HG02610 (cell line): ENCODE measurements at regions not wholly inside any gene's neighbourhood (a gene's known extent, or its start where the extent isn't known, plus 50 kb on each side); places are given as distances from the start of the nearest gene placed in this dataset.

Experiments used
- ATAC-seq: cut with Tn5 transposase; IDR thresholded peaks from one replicate; pipeline ENCODE4 v1.9.1; 2021; ENCODE audit warnings: mild to moderate bottlenecking, moderate library complexity; ENCODE audit not compliant: unreplicated experiment

DNA sequence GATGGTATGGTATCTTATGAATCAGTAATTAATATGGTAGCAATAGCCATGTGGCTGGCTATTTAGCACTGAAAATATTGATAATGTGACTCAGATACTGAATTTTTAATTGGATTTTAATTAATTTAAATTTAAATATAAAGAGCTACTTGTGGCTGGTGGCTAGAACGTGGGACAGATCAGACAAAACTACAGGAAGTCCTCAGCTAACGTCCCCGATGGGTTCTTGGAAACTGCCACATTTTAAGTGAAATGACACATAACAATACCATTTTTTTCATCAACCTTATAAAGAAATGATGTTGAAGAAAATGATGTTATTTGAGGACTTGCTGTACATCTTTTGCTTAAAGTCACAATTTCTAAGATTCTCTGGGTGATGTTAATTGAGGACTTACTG lies 138.1 kb upstream of the FLRT2 start:
- no peak for ATAC-seq

DNA sequence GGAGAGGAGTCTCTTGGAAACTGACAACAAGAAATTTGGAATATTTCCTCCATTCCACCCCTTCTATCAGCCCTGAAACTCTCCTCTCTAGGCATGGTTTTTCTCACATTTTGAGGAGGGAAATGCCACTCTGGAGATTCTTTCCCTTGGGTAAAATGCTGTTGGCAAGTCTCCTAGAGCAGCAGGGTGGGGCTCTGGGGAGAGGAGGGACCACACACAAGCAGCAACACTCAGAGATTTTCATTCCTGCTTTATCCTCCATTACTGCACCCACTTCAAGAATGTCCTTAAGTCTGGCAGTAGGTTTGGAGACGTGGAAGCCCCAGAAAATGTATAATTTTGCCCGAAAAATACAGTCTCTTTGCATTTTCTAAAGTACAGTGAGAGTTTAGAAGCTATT lies 130.8 kb upstream of the FLRT2 start:
- no peak for ATAC-seq

DNA sequence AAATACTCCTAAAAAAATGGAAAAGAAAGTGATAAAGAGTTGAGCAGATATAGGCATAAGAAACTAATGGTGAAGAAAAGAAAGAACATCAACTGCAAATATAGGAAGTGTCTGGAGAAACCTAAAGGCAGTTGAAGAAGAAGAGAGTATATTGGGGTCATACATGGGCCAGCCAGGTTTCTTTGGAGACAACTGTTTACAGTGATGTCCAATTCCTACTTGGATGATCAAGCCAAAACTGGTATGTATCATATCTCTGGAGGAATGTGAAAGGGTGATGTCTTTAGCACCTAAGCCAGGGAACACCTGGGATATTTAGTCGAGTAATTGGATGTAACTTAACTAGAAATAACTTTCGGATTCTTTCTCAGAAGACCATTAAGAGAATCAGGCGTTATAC lies 129.3 kb upstream of the FLRT2 start:
- ATAC-seq, result no peak

DNA sequence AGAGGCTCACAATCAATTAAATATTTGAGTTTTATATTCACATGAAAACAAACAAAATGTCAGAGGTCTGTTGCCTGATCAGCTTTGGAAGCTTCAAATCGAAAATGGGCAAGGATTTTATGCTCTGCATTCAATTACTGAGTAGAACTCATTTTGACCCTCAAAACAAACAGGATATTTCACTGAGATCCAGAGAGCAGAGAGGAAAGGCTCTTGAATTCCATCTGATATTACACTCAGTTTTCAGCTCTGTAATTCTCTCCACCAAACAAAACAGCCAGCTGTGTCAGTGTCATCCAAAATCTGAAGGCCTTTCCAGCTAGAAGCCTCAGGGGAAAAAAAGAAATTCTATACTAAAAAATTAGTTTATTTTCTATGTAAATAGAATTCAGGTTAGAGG lies 128.6 kb upstream of the FLRT2 start:
- no peak for ATAC-seq

DNA sequence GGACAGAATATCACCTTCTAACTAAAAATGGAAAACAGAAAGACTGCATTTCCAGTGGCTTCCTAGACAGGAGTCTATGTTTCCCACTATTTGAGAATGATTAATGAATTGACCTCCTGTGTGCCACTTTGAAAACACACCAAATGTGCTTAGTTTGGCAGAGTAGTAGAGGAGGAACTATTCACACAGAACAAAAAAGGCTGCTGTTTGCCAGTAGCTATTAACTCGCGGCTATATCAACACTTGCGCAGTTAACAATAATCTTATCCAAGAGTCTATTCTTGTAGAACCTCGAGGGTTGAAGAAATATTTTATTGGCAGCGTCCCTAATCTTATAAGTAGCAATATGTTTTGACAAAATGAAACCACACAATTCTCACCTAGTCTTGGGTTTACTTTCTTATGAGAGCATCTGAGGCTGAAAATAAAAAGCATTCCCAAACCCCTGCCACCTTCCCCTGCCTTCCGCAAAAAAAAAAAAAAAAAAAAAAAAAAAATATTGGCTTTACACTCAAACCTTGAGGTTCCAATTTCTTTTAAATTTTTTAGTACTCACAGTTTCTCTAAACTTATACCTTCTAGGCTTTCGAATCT lies 127.3 kb upstream of the FLRT2 start:
- ATAC-seq, result no peak

DNA sequence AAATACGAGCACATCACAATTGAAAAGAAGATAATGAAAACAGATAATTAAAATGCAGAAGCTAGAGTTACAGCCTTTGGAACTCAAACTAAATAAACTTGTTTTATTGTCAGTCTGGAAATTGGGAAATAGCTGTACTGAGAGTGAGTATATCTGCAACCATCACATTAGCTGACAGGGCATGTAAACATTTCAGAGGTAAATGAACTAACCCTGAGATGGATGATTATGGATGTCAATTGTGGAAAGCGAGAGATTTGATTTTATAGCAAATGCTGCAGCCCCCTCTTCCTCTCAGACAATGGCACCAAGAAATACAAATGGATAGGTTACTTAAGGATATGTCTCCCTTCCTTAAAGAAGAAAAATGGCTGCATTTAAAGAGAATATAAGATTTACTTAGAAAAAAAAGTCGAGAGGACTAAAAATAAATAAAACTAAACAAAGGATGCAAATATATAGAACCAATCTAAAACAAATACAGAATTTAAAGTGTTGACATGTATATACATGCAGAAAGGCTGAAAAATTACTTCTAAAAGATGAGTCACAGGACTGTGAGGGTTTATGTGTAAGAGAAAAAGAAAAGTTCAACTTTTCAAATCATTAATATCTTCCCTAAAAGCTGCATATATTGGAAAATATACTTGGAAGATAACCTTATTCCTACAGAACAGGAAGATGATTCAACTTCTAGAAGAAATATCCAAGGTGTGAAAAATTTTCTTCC lies 120.3 kb upstream of the FLRT2 start:
- no peak for ATAC-seq

DNA sequence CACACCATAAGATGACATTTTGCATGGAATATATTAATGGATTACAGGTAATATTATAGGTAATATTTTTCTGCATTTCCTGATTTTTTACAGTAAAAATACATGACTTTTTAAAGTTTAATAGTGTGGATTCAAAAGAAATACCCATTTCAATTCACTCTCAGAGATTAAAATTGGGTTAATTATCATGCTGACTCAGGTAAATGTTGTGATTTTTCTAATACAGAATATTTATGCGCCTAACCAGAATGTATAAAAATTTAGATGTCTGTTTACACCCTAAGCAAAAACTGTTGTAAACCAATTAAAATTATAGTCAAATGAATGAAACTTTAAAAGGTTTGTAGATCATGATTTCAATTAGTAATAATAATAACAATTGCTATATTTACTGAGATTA lies 117.2 kb upstream of the FLRT2 start:
- ATAC-seq, result no peak

DNA sequence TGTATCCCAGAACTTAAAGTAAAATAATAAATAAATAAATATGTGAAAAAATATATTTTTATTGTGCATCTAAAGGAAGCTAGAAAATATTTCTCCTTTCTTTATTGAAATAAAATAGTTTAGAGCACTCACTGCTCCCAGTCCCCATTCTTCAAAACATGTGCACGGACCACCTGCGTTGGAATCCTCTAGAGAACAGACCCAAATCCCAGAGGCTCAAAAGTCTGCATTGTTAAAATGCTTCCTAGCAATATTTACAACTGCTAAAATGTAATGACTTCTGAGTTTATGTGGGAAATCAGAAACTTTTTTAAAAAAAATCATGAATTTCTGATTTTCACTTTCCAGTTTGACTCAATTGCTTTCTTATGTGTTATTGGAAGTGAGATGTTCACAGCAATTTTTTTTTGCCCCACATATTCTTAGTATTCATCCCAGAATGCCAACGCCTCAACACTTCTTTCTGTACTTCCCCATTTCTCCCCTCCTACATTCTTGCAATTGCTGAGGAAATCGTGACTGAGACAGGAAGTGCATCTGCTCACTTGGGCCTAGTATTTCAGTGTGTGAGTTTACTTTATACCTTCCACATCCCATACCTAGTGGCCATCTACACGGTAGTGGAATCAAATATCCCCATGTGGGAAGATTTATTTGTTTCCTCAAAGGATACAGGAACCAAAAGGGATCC lies 116.0 kb upstream of the FLRT2 start:
- ATAC-seq, result no peak

DNA sequence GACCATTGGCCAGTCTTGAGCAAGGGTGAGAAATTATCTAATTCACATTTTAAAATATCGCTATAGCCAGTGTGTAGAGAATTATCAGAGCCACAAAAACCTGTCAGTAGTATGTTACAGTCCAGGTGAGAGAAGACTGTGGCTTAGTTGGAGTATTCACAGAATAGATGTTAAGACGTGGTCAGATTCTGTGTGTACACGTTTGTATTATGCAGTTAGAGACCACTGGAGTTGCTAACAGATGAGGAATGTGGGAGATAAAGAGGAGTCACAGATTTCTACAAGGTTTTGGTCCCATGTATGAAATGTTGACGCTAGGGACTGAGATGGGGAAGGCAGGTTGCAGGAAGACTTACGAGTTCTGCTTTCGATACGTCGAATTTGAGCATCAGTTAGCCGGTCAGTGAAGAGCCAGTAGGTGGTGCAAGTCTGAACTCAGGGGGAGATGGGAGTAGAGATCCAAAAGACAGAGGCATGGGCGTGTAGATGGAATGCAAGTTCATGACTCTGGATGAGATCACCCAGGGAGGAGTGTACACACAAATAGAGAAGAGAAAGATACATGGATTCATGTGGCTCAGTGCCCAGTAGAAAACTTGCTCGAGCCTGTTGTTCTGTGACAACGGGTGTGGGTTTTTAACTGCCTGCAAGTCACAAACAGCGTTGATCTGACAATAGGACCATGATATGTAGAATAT lies 114.8 kb upstream of the FLRT2 start:
- ATAC-seq, result no peak

DNA sequence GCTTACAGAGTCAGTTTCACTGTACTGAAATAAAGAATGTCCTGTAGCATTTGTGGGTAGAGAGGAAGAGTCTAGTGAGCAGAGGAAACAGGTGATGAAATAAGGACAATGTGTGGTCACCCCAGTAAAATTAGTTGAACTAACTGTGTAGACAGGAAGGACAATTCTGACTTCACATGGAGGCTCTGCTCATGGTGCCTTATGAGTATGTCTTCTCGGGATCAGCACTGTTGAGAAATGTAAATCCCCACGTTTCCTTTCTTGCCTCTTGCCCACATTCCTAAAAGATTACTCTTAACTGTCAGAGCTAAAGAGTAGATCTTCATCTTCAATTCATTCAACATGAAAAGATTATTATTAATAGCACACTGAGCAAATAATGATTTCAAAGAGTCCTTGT lies 113.2 kb upstream of the FLRT2 start:
- ATAC-seq, result no peak

DNA sequence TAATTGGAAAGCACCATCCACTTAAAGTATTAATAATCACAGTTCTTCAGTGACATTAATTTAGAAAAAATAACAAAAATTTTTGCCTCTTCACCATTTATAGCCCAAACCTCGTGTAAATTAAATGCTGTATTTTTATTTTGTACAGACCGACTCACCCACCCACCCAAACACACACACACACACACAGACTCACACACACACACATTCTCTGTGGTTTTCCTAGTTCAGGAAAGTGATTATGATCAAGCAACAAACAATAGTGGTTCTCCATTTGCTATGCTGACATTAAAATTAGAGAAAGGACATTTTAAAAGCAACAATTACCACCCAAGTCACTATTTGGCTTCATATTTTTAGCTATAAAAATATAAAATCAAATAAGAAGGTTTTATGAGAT lies 112.5 kb upstream of the FLRT2 start:
- ATAC-seq, result no peak

DNA sequence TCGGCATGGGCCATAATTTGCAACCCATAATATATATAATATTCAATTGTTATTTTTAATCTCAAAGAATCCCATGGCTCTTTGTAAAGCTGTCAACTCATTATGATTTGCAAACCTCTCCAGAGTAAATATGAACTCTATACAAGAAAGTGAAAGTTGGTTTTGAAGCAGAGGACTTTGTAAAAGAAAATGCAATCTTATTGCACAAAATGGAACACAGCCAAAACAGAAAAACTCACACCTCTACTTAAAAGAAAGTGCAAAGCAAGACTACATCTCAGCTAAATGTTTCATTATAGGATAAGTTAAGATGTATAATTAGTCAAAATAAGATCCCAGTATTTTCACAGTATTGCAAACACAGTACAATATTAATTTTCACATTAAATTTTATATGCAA lies 111.2 kb upstream of the FLRT2 start:
- no peak for ATAC-seq

DNA sequence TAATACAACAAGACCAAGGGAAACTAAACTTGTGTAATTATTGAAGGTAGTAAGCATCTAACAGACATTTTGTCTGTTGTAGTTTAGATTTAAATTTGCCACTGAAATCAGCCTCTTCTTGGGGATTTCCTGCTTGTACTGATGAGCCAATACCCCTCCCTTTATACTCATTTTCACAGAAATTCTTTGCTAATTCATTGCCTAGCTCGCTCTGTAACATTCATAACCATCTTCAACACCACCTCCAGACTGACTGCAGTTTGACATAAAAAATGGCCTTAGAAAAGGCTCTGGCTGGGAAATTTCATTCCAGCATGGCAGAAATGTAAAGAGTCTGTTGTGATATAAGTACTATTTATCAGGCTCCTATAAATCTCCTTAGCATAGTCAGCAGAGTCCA lies 109.7 kb upstream of the FLRT2 start:
- ATAC-seq, result no peak

DNA sequence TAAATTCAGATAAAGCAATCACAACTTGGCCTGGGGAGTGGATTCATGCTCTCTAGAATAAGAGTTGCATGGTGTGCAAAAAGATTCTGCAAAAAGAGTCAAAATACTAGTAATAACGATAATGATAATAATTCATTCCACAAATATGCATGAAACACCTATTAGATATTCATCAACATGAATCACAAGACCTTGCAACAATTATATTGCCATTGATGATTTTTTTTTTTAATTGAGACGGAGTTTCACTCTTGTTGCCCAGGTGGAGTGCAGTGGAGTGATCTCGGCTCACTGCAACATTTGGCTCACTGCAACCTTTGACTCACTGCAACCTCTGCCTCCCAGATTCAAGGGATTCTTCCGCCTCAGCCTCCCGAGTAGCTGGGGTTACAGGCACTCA lies 109.2 kb upstream of the FLRT2 start:
- ATAC-seq, result no peak

DNA sequence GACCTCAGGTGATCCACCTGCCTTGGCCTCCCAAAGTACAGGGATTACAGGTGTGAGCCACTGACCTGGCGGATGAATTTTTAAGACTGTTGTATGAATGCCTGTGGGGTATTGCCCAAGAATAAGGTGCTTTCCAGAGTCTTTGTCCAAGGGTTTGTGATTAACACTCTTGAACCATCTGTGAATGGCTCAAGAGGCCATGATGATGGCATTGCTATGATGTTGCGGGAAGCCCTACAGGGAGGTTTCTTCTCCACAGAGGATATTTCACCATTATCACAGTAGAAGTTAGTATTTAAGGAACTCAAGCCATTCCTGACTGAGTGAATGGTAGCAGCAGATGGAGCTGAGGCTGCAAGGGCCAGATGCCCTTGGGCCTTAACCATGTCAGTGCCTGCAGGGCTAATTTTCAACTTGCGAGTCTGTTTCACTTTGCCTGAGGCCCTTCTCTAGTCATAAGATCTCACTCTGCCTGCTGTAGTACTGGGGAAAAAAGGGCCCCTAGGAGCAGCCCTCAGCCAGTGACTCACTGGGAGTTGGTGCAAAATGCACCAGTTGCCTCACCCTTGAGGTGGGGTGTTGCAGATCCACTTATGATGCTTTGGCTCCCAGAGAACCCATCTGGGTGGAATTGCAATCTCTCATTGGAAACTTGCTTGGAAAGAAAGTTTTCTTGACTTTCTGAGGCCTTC lies 108.6 kb upstream of the FLRT2 start:
- no peak for ATAC-seq

DNA sequence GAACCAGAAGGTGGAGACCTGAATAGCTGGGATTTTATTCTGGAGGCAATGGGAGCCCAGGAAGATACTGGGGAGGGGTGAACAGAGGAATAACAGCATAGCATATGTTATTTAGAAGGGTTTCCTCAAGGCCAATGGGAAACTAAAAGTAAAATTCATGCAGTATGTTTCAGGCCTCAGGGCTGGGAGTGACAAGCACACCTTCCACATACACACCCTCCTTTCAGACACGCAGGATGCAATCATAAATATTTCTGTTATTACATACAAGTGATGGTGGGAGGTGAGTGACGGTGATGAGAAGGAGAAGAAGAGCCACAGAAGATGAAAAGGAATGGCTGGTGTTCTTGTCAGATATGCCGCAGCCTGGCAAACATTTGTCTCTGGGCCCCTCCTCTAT lies 106.1 kb upstream of the FLRT2 start:
- ATAC-seq, result no peak

DNA sequence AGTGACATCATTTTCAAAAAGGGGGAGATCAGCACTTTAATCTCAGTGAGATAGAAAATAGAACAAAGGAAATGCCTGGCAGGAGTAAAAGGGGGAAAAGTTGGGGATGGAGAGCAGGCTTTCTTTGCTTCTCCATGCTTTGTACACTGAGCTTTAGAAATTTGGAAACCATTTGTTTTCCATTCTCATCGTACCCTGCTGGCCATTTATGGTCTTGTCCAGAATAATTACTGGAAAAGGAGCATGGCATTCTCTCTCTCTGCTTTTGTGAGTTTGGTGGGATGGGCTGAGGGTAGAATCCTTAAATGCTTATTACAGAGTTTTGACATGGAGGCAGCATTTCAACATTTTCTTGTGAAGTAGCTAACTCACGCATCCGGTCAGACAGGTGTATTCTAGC lies 104.4 kb upstream of the FLRT2 start:
- ATAC-seq, result no peak

DNA sequence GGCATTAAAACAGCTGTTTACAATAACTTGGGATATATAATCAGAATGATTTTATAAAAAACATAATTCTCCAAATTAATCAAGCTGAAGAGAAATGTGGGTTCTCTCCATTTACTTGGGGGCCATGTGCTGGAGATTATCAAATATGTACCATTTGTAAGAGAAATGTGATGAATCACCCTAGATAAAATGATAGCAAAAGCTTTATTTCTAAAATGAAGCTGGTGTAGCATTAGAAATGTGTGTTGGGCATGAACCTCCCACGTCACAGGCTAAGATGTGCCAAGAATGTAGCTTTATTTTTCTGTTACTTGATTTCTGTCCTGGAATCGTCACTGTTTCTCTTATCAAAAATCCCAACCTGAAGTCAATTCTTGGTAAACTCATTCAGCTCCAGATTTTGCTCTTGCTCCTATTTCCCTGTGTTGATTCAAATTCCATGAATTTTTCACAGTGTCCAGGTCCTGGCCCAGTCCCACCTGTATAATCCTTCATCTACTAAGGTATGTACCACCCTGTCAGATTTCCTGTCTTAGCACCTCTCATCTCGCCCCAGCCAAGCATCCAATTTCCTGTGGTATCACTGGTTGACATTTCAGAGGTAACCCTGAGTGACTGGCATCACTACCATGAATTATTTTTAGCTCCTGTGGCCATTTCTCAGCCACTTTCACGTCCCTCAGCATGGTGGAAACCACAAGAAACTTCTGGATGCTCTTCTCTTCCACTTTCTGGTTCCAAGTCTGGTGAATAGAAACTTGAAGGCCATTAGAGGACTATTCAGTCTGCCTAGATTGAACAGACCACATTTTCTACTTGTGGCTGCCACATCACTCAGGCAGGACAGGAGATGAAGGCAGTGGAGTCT lies 103.6 kb upstream of the FLRT2 start:
- ATAC-seq, result no peak

DNA sequence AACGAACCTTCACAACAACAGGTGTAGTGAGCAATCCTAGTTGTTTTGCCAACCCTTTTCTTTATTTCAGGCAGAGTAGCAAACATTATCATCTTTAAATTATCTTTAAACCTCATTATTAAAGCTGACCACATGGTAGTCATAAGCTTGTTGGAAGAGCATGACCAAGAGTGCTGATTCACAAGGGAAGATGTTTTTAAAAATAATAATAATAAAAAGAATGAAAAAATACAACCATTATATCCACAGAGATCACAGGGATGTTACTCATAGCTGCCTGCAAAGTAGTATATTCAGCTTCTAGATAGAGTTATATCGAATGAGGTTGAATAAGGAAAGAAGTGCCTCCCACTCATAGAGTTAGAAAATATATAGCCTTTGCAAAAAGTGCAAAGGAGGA lies 101.0 kb upstream of the FLRT2 start:
- no peak for ATAC-seq

DNA sequence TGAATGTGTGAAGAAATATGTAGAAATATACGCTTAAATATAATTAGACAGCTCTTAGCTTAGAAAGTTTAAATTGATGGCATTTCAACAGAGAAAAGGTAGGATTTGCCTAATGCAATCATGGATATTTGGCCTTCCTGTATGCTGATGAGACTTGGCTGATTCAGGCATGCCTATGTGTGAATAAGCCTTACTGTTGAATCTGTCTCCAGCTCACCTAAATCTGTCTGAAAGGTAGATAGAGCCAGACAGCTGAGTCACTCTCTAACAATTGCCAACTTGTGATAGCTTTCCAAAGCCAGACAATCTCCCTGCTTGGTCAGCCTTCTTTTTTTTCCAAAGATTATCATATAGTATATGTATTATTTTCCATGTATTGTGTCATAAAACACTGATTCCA lies 92.8 kb upstream of the FLRT2 start:
- ATAC-seq, result no peak
